BE2C (cell line): ENCODE measurements at regions not wholly inside any gene's neighbourhood (a gene's known extent, or its start where the extent isn't known, plus 50 kb on each side); places are given as distances from the start of the nearest gene placed in this dataset.

Source experiments
- DNase-seq: peaks from one replicate; pipeline ENCODE4 v3.0.0-alpha.2; 2020
- H3K27me3 ChIP-seq: fragments of 250-450 bp; sonication (Bioruptor Pico); 2 replicates; pipeline ENCODE4 v1.5.1; 2020; ENCODE audit warnings: mild to moderate bottlenecking
- H3K36me3 ChIP-seq: fragments of 250-450 bp; sonication (Bioruptor Pico); 2 replicates; pipeline ENCODE4 v1.5.1; 2020; ENCODE audit warnings: mild to moderate bottlenecking
- H3K4me1 ChIP-seq: fragments of 250-450 bp; sonication (Bioruptor Pico); 2 replicates; pipeline ENCODE4 v1.5.1; 2020
- H3K4me3 ChIP-seq: 2 replicates; pipeline ENCODE4 v1.5.1; 2011; ENCODE audit warnings: low read depth, low read length
- H3K9me3 ChIP-seq: fragments of 250-450 bp; sonication (Bioruptor Pico); 2 replicates; pipeline ENCODE4 v1.5.1; 2020
- TF ChIP-seq, protein P1 (sequence below): IDR thresholded peaks from 2 replicates; pipeline ENCODE4 v1.5.1; 2012; ENCODE audit warnings: mild to moderate bottlenecking, low read depth, low read length

DNA sequence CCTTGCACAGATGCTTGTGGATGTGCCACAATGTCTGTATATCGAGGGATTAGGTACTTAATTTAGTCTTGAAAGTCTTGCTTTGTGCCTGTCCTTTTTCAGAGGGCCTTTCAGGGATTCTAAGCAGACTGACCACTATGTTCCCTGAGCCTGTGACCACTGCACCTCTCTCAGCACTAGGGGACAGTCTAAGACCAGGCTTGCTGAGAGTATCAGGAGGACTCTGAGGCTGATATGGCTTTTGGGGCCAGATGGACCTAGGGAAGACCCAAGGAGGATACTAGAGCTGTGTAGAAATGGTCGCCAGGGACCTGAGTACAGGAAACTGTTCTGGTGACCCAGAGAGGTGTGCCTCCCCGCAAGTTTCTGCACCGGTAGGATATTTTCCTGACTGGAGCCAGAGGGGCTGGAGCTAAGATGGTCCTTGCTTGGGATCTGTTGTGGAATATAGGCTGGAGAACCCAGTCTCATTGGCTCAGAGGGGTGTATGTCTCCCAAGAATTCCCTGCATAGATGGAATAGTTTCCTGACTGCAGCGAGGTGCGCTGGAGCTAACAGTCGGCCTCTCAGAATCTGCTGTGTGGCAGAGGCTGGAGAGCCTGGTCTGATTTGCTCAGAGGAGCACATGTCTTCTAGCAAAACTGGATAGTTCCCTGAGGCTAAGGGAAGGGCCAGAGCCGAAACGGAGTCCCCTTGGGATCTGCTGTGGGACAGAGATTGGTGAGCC, 213.2 kb upstream of the DCBLD2 start:
- Histone ChIP-seq H3K27me3 (no peaks in the 10 kb centered on the region; the same call in 1 of the 2 replicates), H3K4me1 (no peaks in the 10 kb centered on the region), H3K9me3 (no peaks in the 10 kb centered on the region), H3K4me3 (no peak overlapping the region), H3K36me3 (no peaks in the 10 kb centered on the region)
- peak; percentile 26 for DNase-seq
- TF ChIP-seq, protein P1, sequence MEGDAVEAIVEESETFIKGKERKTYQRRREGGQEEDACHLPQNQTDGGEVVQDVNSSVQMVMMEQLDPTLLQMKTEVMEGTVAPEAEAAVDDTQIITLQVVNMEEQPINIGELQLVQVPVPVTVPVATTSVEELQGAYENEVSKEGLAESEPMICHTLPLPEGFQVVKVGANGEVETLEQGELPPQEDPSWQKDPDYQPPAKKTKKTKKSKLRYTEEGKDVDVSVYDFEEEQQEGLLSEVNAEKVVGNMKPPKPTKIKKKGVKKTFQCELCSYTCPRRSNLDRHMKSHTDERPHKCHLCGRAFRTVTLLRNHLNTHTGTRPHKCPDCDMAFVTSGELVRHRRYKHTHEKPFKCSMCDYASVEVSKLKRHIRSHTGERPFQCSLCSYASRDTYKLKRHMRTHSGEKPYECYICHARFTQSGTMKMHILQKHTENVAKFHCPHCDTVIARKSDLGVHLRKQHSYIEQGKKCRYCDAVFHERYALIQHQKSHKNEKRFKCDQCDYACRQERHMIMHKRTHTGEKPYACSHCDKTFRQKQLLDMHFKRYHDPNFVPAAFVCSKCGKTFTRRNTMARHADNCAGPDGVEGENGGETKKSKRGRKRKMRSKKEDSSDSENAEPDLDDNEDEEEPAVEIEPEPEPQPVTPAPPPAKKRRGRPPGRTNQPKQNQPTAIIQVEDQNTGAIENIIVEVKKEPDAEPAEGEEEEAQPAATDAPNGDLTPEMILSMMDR: peak; percentile 76

DNA sequence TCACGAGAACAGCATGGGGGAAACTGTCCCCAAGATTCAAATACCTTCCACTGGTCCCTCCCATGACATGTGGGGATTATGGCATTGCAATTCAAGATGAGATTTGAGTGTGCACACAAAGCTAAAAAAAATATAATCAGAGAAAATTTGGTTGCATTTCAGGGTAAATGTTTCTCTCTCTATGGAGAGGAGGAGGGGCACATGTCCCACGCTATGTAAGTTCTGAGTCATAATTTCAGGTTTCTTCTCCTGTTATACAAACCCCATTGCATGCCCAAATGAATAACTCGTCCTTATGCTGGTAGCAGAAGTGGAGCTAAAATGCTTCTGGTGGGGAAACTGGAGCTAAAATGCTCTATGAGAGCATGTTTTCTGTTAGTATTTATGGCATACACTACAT, 209.7 kb upstream of the DCBLD2 start:
- TF ChIP-seq, protein P1: no peak
- no peaks in the 10 kb centered on the region for H3K9me3 ChIP-seq
- DNase-seq: no peak
- no peaks in the 10 kb centered on the region for H3K36me3 ChIP-seq
- H3K4me1 ChIP-seq: no peaks in the 10 kb centered on the region; the same call in 1 of the 2 replicates
- H3K4me3 ChIP-seq: no peak overlapping the region
- H3K27me3 ChIP-seq: no peaks in the 10 kb centered on the region; the same call in 1 of the 2 replicates

DNA sequence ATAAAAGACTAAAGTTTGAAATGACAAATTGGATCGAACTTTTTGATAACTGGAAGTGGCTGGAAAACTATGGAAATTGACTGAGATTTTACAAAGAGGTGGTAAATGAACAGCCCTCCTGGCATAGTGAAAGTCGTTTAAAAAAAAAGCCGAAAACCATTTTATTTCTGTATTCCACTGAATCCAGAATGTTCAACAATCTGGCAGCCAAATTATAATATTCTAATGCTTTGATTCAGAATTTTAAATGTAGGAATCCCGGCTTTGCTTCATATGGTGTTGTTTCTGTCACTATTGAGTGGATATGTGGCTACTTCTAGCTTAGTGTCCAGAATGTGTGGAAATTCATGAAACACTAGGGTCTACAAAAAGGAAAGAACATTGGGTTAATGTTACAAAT, 208.9 kb upstream of the DCBLD2 start:
- H3K9me3 ChIP-seq: no peaks in the 10 kb centered on the region
- no peak overlapping the region for H3K4me3 ChIP-seq
- no peaks in the 10 kb centered on the region; the same call in 1 of the 2 replicates for H3K4me1 ChIP-seq
- no peak for DNase-seq
- no peaks in the 10 kb centered on the region; the same call in 1 of the 2 replicates for H3K27me3 ChIP-seq
- TF ChIP-seq, protein P1: no peak
- no peaks in the 10 kb centered on the region for H3K36me3 ChIP-seq

DNA sequence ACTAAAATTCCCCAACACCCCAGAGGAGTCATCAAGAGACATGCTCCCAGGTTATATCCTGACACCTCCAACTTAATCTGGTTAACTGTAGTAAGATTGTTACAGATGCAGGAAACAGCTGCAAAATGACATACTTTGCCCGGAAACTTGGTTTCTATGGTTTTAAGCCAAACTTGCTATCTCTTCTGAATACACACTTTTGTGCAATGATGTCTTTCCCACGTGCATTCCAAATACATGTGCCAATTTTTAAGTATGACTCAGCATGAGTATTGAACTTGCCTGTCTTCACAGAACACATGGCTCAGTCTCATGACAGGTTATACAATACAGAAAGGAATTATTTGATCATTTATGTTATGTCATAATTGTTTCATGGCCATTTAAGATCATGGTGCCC, 207.0 kb upstream of the DCBLD2 start:
- TF ChIP-seq, protein P1: no peak
- Histone ChIP-seq H3K36me3 (no peaks in the 10 kb centered on the region), H3K27me3 (no peaks in the 10 kb centered on the region; the same call in 1 of the 2 replicates), H3K9me3 (no peaks in the 10 kb centered on the region), H3K4me3 (no peak overlapping the region), H3K4me1 (no peaks in the 10 kb centered on the region; the same call in 1 of the 2 replicates)
- DNase-seq: no peak

DNA sequence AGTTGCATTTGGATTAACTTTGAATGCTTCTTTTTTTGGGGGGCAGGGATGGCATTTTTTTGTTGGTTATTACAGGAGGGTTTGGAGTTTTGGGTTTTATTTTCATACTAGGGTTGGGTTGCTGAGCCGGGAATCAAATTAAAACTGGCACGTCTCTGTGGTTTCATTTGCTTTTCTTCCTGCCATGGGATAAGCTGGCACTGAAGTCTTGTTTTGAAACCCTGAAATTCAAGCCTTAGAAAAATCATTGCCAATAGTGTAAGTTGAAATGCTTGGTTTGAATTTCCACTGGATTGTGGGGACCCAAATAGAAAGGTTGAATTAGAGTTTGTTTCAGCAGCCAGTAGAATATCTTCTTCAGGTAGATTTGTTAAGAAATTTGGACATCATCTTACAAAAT, 193.1 kb upstream of the DCBLD2 start:
- Histone ChIP-seq H3K9me3 (no peaks in the 10 kb centered on the region), H3K4me3 (no peak overlapping the region), H3K4me1 (no peaks in the 10 kb centered on the region), H3K27me3 (no peaks in the 10 kb centered on the region; the same call in 1 of the 2 replicates), H3K36me3 (no peaks in the 10 kb centered on the region)
- DNase-seq: no peak
- TF ChIP-seq, protein P1: no peak

DNA sequence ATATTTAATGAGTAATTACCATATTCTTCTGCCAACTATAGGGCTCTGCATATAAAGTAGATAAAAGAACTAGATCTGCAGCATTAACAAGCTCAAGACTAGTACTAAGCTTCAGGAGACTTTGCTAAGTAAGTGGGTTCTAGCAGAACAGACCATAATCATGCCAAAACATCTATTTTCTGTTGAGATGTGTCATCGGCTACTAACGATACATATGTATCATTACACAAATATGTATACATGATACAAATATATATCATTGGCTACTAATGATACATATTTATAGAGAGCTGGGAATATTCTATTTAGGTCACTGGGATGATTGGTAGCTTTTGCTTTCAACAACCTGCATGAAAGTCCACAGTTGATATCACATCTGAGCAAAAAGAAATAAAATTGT, 185.8 kb upstream of the DCBLD2 start:
- Histone ChIP-seq H3K9me3 (no peaks in the 10 kb centered on the region), H3K27me3 (no peaks in the 10 kb centered on the region; the same call in 1 of the 2 replicates), H3K4me1 (no peaks in the 10 kb centered on the region), H3K36me3 (no peaks in the 10 kb centered on the region), H3K4me3 (no peak overlapping the region)
- DNase-seq: no peak
- TF ChIP-seq, protein P1: no peak
